ENCODE measurements at regions not wholly inside any gene's neighbourhood (a gene's known extent, or its start where the extent isn't known, plus 50 kb on each side); places are given as distances from the start of the nearest gene placed in this dataset.

GRCh38 chrX:725971-726370 lies 95.4 kb downstream of the SHOX start:
- no peak for TF ChIP-seq POLR2A (IDR thresholded peaks at IDR 0.05)
- no peak for TF ChIP-seq CTCF (IDR thresholded peaks at IDR 0.05)
